PC-3 (cell line): ENCODE measurements at regions not wholly inside any gene's neighbourhood (a gene's known extent, or its start where the extent isn't known, plus 50 kb on each side); places are given as distances from the start of the nearest gene placed in this dataset.

Experiments used
- EZH2phosphoT487 ChIP-seq: fragments of 300-600 bp; sonication (generic); IDR thresholded peaks from 2 replicates; pipeline ENCODE4 v1.6.1; 2018; ENCODE audit warnings: mild to moderate bottlenecking, antibody characterized with exemption, low read length, borderline replicate concordance
- TF ChIP-seq, protein P1 (sequence below): fragments of 300-600 bp; sonication (generic); conservative IDR thresholded peaks from 2 replicates; pipeline ENCODE4 v1.5.1; 2017; ENCODE audit warnings: antibody characterized with exemption, low read depth, mild to moderate bottlenecking, low read length

- TF ChIP-seq, protein P1, sequence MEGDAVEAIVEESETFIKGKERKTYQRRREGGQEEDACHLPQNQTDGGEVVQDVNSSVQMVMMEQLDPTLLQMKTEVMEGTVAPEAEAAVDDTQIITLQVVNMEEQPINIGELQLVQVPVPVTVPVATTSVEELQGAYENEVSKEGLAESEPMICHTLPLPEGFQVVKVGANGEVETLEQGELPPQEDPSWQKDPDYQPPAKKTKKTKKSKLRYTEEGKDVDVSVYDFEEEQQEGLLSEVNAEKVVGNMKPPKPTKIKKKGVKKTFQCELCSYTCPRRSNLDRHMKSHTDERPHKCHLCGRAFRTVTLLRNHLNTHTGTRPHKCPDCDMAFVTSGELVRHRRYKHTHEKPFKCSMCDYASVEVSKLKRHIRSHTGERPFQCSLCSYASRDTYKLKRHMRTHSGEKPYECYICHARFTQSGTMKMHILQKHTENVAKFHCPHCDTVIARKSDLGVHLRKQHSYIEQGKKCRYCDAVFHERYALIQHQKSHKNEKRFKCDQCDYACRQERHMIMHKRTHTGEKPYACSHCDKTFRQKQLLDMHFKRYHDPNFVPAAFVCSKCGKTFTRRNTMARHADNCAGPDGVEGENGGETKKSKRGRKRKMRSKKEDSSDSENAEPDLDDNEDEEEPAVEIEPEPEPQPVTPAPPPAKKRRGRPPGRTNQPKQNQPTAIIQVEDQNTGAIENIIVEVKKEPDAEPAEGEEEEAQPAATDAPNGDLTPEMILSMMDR, result no peak
- TF ChIP-seq EZH2phosphoT487, result no peak
Measured at GRCh38 chr12:131390412-131391334, 320.2 kb upstream of the SFSWAP start.
